H9 (cell line): ENCODE measurements at regions not wholly inside any gene's neighbourhood (a gene's known extent, or its start where the extent isn't known, plus 50 kb on each side); places are given as distances from the start of the nearest gene placed in this dataset.

Source experiments
- DNase-seq: peaks from one replicate; pipeline ENCODE4 v3.0.0-alpha.2; 2017
- H2AFZ ChIP-seq: one replicate; pipeline ENCODE4 v1.6.1; 2013; ENCODE audit warnings: mild to moderate bottlenecking, low read length, control low read depth, moderate library complexity
- H2AK5ac ChIP-seq: 2 replicates; pipeline ENCODE4 v1.6.1; 2013; ENCODE audit warnings: low read length, control low read depth, mixed read lengths; ENCODE audit not compliant: insufficient read length
- H2BK120ac ChIP-seq: one replicate; pipeline ENCODE4 v1.6.1; 2013; ENCODE audit warnings: low read depth, mild to moderate bottlenecking, low read length, control low read depth, inconsistent platforms; ENCODE audit not compliant: poor library complexity, severe bottlenecking
- H2BK12ac ChIP-seq: 2 replicates; pipeline ENCODE4 v1.6.1; 2013; ENCODE audit warnings: low read length, control low read depth, mixed read lengths, low read depth; ENCODE audit not compliant: insufficient read length
- H2BK15ac ChIP-seq: 2 replicates; pipeline ENCODE4 v1.6.1; 2013; ENCODE audit warnings: low read depth, low read length, control low read depth
- H2BK20ac ChIP-seq: one replicate; pipeline ENCODE4 v1.6.1; 2013; ENCODE audit warnings: low read depth, mild to moderate bottlenecking, low read length, control low read depth, inconsistent platforms; ENCODE audit not compliant: poor library complexity, severe bottlenecking
- H2BK5ac ChIP-seq: 2 replicates; pipeline ENCODE4 v1.6.1; 2013; ENCODE audit warnings: low read length, control low read depth, mixed read lengths; ENCODE audit not compliant: insufficient read length
- H3K14ac ChIP-seq: 2 replicates; pipeline ENCODE4 v1.6.1; 2013; ENCODE audit warnings: low read length, control low read depth; ENCODE audit not compliant: insufficient read depth
- H3K18ac ChIP-seq: 2 replicates; pipeline ENCODE4 v1.6.1; 2013; ENCODE audit warnings: low read depth, mild to moderate bottlenecking, mixed read lengths, low read length, control low read depth; ENCODE audit not compliant: insufficient read length
- H3K23ac ChIP-seq: 2 replicates; pipeline ENCODE4 v1.6.1; 2013; ENCODE audit warnings: low read length, control low read depth, mixed read lengths, low read depth; ENCODE audit not compliant: insufficient read length
- H3K23me2 ChIP-seq: 2 replicates; pipeline ENCODE4 v1.6.1; 2013; ENCODE audit warnings: low read depth, mild to moderate bottlenecking, mixed read lengths, low read length, control low read depth; ENCODE audit not compliant: insufficient read length, poor library complexity, severe bottlenecking
- H3K27ac ChIP-seq: 2 replicates; pipeline ENCODE4 v1.5.1; 2013; ENCODE audit warnings: low read length, control low read depth, mixed read lengths, low read depth; ENCODE audit not compliant: insufficient read length
- H3K27me3 ChIP-seq: 2 replicates; pipeline ENCODE4 v1.6.1; 2013; ENCODE audit warnings: low read length, control low read depth, inconsistent platforms; ENCODE audit not compliant: insufficient read depth
- H3K4ac ChIP-seq: 2 replicates; pipeline ENCODE4 v1.6.1; 2013; ENCODE audit warnings: low read depth, mild to moderate bottlenecking, control low read depth, inconsistent platforms, low read length, moderate library complexity
- H3K4me1 ChIP-seq: 2 replicates; pipeline ENCODE4 v1.6.1; 2013; ENCODE audit warnings: low read length, control low read depth, inconsistent platforms; ENCODE audit not compliant: insufficient read depth
- H3K4me2 ChIP-seq: 2 replicates; pipeline ENCODE4 v1.6.1; 2013; ENCODE audit warnings: low read length, control low read depth, mixed read lengths; ENCODE audit not compliant: insufficient read length, insufficient read depth
- H3K56ac ChIP-seq: 2 replicates; pipeline ENCODE4 v1.6.1; 2013; ENCODE audit warnings: low read depth, mild to moderate bottlenecking, mixed read lengths, low read length, control low read depth; ENCODE audit not compliant: insufficient read length
- H3K79me1 ChIP-seq: 2 replicates; pipeline ENCODE4 v1.6.1; 2013; ENCODE audit warnings: low read depth, mild to moderate bottlenecking, moderate library complexity, low read length, control low read depth, inconsistent platforms; ENCODE audit not compliant: insufficient read depth, poor library complexity, severe bottlenecking
- H3K79me2 ChIP-seq: 2 replicates; pipeline ENCODE4 v1.6.1; 2013; ENCODE audit warnings: low read length, control low read depth, inconsistent platforms; ENCODE audit not compliant: insufficient read depth
- H3K9ac ChIP-seq: 2 replicates; pipeline ENCODE4 v1.6.1; 2013; ENCODE audit warnings: low read length, control low read depth, mixed read lengths; ENCODE audit not compliant: insufficient read length; ENCODE audit errors: extremely low read depth
- H3K9me3 ChIP-seq: one replicate; pipeline ENCODE4 v1.6.1; 2013; ENCODE audit warnings: low read depth, low read length, inconsistent platforms; ENCODE audit not compliant: control insufficient read depth
- H3T11ph ChIP-seq: one replicate; pipeline ENCODE4 v1.6.1; 2013; ENCODE audit warnings: mild to moderate bottlenecking, low read length, control low read depth, inconsistent platforms
- H4K20me1 ChIP-seq: one replicate; pipeline ENCODE4 v1.6.1; 2013; ENCODE audit not compliant: control insufficient read depth, insufficient read length, insufficient read depth
- H4K5ac ChIP-seq: 2 replicates; pipeline ENCODE4 v1.6.1; 2013; ENCODE audit warnings: low read depth, mild to moderate bottlenecking, mixed read lengths, low read length, control low read depth; ENCODE audit not compliant: insufficient read length
- H4K8ac ChIP-seq: replicated peaks from 2 replicates; pipeline ENCODE4 v1.6.1; 2013; ENCODE audit warnings: low read length, control low read depth, mixed read lengths, low read depth; ENCODE audit not compliant: insufficient read length
- H4K91ac ChIP-seq: 2 replicates; pipeline ENCODE4 v1.6.1; 2013; ENCODE audit warnings: low read depth, mild to moderate bottlenecking, moderate library complexity, mixed read lengths, low read length, control low read depth; ENCODE audit not compliant: insufficient read length
- H3K27ac Mint-ChIP-seq, 3 experiments: 2 replicates in 2 of 3; 3 replicates in 1 of 3; pipeline ENCODE4 v1.8.0; 2020 to 2021; ENCODE audit warnings: mixed read lengths in 3 of 3, mild to moderate bottlenecking in 1 of 3, moderate library complexity in 1 of 3
- H3K27me3 Mint-ChIP-seq: 2 replicates; pipeline ENCODE4 v1.8.0; 2021; ENCODE audit warnings: low read depth, mild to moderate bottlenecking, moderate library complexity, mixed read lengths
- H3K36me3 Mint-ChIP-seq, 3 experiments: 2 replicates in 2 of 3; 3 replicates in 1 of 3; pipeline ENCODE4 v1.8.0; 2020 to 2021; ENCODE audit warnings: low read depth in 3 of 3, mixed read lengths in 3 of 3; ENCODE audit not compliant: insufficient read depth in 1 of 3
- H3K4me1 Mint-ChIP-seq, 2 experiments: 2 replicates each; pipeline ENCODE4 v1.8.0; 2020; ENCODE audit warnings: mixed read lengths in 2 of 2
- H3K4me3 Mint-ChIP-seq, 2 experiments: 2 replicates in 1 of 2; 3 replicates in 1 of 2; pipeline ENCODE4 v1.8.0; 2020 to 2021; ENCODE audit warnings: mild to moderate bottlenecking in 2 of 2, mixed read lengths in 2 of 2, moderate library complexity in 1 of 2
- H3K9me3 Mint-ChIP-seq, 2 experiments: 2 replicates in 1 of 2; 3 replicates in 1 of 2; pipeline ENCODE4 v1.8.0; 2020; ENCODE audit warnings: mild to moderate bottlenecking in 2 of 2, mixed read lengths in 2 of 2, moderate library complexity in 1 of 2
- WGBS: extraction: QIAGEN DNeasy Blood & Tissue Kit; methylation state at CpG from one replicate; pipeline ENCODE4 v1.1.7; 2013; ENCODE audit warnings: missing lambda C conversion rate, low lambda C conversion rate, mixed read lengths; ENCODE audit not compliant: insufficient read length; ENCODE audit errors: extremely low coverage; 5-methylcytosine and 5-hydroxymethylcytosine counted together
- TF ChIP-seq, protein P1 (sequence below): fragments of 200-600 bp; sonication (generic); conservative IDR thresholded peaks from 3 replicates; pipeline ENCODE4 v1.8.0; 2021; ENCODE audit warnings: antibody characterized with exemption, mild to moderate bottlenecking

DNA sequence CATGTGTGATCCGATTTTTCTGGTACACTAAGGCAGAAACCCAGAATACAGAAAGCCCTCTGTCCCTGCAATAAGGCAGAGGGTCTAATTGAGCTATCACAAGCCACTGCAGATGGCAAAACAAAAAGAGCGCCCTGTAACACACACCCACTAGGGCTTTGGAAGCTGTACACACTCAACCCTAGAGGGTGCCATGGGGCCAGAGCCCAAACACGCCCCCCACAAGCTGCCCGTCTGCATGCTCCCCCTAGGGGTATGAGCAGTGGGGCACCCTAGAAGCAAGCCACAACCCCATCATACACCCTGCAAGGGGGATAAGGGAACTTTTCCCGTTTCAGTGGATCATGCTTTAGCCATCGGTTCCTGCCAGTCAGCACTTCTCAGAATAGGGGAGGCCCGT lies 62.2 kb upstream of the PDE10A start:
- Histone ChIP-seq H2BK5ac (no peak overlapping the region), H4K5ac (no peak overlapping the region), H2BK120ac (no peak overlapping the region), H3K18ac (no peak overlapping the region), H2AFZ (no peak overlapping the region), H2BK20ac (no peak overlapping the region), H3K4me2 (no peak overlapping the region), H2BK15ac (no peak overlapping the region), H3K79me2 (no peaks in the 10 kb centered on the region), H3K4ac (no peak overlapping the region), H2BK12ac (no peak overlapping the region), H2AK5ac (no peak overlapping the region), H3K23me2 (no peaks in the 10 kb centered on the region), H4K91ac (no peak overlapping the region), H3K4me1 (no peaks in the 10 kb centered on the region), H4K20me1 (no peaks in the 10 kb centered on the region), H3K27ac (no peak overlapping the region), H3K56ac (no peak overlapping the region), H3T11ph (no peak overlapping the region), H3K9ac (no peak overlapping the region), H3K27me3 (no peaks in the 10 kb centered on the region), H4K8ac (no peak overlapping the region), H3K9me3 (no peaks in the 10 kb centered on the region), H3K14ac (no peak overlapping the region), H3K79me1 (no peaks in the 10 kb centered on the region), H3K23ac (no peak overlapping the region)
- peak; percentile 58 for DNase-seq
- WGBS, result no CpG with 5 or more reads among the region's 7 CpGs
- Mint-ChIP-seq H3K4me1 (peaks cover 2 to 8% of the 10 kb centered on the region in 2 experiments; a peak in 2 of 4 replicates), H3K9me3 (no peaks in the 10 kb centered on the region), H3K36me3 (no peaks in the 10 kb centered on the region), H3K27me3 (no peaks in the 10 kb centered on the region; the same call in 1 of the 2 replicates), H3K27ac (no peak overlapping the region), H3K4me3 (no peak overlapping the region)
- TF ChIP-seq, protein P1, sequence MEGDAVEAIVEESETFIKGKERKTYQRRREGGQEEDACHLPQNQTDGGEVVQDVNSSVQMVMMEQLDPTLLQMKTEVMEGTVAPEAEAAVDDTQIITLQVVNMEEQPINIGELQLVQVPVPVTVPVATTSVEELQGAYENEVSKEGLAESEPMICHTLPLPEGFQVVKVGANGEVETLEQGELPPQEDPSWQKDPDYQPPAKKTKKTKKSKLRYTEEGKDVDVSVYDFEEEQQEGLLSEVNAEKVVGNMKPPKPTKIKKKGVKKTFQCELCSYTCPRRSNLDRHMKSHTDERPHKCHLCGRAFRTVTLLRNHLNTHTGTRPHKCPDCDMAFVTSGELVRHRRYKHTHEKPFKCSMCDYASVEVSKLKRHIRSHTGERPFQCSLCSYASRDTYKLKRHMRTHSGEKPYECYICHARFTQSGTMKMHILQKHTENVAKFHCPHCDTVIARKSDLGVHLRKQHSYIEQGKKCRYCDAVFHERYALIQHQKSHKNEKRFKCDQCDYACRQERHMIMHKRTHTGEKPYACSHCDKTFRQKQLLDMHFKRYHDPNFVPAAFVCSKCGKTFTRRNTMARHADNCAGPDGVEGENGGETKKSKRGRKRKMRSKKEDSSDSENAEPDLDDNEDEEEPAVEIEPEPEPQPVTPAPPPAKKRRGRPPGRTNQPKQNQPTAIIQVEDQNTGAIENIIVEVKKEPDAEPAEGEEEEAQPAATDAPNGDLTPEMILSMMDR, result peak; percentile 51
